HG03039 (cell line): ENCODE measurements at regions not wholly inside any gene's neighbourhood (a gene's known extent, or its start where the extent isn't known, plus 50 kb on each side); places are given as distances from the start of the nearest gene placed in this dataset.
A peak's percentile ranks its signal among the peaks of the same experiment; 100 is the strongest.
"Not testable (repeated sequence)": the region's sequence is repeated elsewhere in the genome, so short reads cannot be mapped to it uniquely, and the experiment has no call there.

Experiments
- ATAC-seq: cut with Tn5 transposase; IDR thresholded peaks from one replicate; pipeline ENCODE4 v1.9.1; 2021; ENCODE audit warnings: mild to moderate bottlenecking, moderate library complexity; ENCODE audit not compliant: unreplicated experiment

DNA sequence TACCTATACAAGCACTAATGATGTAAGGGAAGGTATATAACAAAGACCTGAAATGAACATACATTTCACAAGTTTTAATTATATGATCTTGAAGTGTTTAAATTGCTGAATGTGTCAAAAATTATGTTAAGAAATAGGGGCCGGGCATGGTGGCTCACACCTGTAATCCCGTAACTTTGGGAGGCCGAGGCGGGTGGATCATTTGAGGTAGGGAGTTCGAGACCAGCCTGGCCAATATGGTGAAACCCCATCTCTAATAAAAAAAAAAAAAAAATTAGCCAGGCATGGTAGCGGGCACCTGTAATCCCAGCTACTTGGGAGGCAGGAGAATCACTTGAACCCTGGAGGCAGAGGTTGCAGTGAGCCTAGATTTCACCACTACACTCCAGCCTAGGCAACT, 537.4 kb upstream of the STEAP1 start:
- not testable (repeated sequence) for ATAC-seq

GRCh38 chr7:89618274-89618673, 536.0 kb upstream of the STEAP1 start:
- no peak for ATAC-seq

- ATAC-seq: no peak
Observed at GRCh38 chr7:89621925-89622641, 532.2 kb upstream of the STEAP1 start.

DNA sequence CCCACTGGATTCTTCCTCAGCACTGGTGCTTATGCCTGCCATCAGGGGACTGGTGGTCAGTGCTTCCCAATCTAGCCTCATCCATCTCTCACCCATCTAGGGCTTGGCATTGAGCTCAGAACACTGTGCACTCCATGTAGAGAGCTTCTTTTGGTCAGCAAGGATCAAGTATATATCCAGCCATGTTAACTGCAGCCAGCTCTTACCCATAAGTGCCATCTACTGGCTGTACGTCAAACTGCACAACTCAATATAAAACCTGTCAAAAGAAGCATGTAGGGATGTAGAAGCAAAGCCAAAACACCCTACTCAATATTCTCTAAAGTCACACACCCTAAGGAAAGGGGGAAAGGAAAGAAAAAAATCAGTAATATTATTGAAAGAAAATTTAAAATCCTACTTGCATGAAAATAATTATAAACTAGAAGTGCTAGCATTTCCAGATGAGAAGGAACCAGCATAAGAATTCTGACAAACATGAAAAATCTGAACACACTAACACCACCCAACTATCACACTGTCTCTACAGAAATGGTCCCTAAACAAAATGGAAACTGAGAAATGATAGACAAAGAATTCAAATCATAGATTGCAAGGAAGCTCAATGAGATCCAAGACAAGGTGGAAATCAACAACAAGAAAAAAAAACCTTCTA, 531.1 kb upstream of the STEAP1 start:
- ATAC-seq: peak; percentile 94

DNA sequence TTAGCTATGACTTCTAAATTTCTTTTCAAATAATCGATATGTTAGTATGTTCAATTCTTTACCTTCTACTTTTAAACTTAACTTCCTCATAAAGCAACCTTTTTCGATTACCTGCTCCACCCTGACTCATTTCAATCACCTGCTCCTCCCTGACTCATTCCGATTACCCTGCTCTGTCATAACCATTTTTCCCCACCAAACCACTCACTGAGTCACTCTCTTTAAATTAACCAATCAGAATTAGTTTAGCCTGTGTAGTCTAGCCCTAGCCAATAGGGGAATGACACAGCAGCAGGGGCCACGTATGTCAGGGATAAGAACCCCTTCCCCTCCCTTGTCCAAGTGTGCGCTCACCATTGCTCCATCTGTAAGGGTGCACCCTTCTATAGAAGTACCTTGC, 530.1 kb upstream of the STEAP1 start:
- not testable (repeated sequence) for ATAC-seq

- no peak for ATAC-seq
Observed at GRCh38 chr7:89648509-89648908, 505.8 kb upstream of the STEAP1 start.

GRCh38 chr7:89655946-89656345, 498.3 kb upstream of the STEAP1 start:
- no peak for ATAC-seq

GRCh38 chr7:89661876-89662275, 492.4 kb upstream of the STEAP1 start:
- no peak for ATAC-seq

- no peak for ATAC-seq
Observed at GRCh38 chr7:89666136-89666835, 488.0 kb upstream of the STEAP1 start.

DNA sequence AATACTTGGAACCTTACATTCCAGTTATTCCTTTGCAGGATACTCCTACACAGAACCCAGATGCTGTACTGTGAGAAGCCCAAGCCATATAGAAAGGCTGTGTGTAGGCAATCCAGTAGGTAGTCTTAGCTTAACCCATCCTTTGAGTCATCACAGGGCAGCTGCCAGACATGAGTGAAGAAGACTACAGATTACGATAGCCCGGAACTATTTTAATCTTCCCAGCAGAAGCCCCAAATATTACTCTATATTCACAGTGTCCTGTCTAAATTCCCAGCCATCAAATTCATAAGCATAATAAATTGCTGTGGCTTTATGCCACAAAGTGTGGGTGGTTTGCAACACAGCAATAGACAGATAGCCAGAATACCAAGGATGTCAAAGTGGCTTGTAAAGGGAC, 474.1 kb upstream of the STEAP1 start:
- ATAC-seq: no peak

GRCh38 chr7:89681448-89681847, 472.8 kb upstream of the STEAP1 start:
- no peak for ATAC-seq

GRCh38 chr7:89685287-89685686, 469.0 kb upstream of the STEAP1 start:
- ATAC-seq: no peak

DNA sequence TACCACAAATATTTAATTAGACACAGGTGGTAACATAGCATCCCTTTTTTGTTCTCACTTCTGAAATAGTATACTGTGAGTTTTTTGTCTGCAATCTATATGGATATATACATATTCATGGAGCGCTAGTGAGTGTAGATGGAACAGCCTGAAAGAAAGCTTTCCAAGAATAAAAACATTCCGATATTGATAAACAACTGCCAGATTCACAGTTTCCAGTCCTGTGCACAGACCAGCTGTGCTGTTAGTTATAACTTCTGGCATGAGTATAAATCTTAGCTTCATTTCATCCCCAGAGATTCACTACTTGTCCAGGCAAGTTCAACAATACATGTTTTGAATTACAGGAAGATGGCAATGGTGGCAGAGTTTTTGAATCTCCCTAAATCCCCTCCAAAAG, 467.1 kb upstream of the STEAP1 start:
- no peak for ATAC-seq

DNA sequence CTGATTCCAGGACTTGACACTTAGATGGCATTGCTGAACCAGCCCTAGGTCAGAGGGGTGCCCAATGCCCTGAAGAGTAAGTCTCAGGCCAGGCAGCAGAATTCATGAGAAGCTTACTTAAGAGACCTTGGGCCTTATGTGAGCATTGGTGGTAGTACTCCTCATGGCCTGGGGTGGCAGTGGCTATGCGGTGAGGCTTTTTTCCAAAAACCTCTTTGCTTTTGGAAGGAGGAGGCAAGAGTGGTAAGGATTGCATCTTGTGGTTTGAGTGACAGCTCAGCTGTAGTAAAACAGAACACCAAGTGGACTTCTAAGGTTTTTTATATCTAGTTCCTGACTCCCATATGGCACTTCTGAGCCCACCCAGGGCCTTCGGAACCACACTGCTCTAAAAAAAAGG, 459.0 kb upstream of the STEAP1 start:
- no peak for ATAC-seq

DNA sequence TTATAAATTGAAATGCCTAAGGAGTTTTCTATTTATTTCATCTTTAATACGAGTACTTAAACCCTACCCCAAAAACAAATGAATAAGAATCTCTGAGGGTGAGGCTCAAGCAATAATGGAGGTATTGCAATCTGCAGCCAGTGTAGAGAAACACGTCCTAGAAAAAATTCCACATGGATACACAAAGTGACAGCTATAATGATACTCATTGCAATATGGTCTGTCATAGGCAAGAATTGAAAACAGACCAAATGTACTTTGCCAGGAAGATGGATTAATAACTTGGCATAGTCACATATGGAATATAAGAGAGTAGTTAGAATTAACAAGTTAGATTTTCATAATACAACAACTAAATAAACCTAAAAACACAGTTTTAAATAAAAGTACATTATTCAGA, 440.1 kb upstream of the STEAP1 start:
- no peak for ATAC-seq

DNA sequence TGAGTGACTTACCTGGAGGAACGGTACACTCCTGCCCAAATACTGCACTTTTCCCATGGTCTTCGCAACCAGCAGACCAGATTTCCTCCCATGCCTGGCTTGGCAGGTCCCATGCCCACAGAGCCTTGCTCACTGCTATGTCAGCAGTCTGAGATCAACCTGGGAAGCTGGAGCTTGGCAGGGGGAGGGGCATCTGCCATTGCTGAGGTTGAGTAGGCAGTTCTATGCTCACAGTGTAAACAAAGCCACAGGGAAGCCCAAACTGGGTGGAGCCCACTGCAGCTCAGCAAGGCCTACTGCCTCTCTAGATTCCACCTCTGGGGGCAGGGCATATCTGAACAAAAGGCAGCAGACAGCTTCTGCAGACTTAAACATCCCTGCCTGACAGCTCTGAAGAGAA, 435.3 kb upstream of the STEAP1 start:
- ATAC-seq: not testable (repeated sequence)

DNA sequence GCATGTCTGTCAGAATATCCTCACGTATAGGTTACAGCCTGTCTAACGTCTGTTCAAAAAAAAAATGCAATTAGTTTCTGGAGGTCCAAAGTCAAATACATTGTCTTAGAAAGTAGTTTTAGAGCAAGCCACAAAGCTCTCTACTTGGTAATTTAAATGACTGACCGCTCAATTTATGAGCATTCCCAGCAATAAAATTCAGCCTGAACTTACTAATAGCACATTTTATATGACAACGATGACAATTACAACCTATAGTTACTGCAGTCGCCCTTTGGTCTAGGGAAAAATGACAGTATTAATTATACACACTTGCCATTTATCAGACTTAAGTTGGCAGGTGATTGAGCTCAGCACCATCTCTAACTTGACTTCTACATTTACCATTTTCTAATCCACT, 425.8 kb upstream of the STEAP1 start:
- ATAC-seq: no peak

- ATAC-seq: no peak
Observed at GRCh38 chr7:89731751-89732445, 422.4 kb upstream of the STEAP1 start.

- ATAC-seq: no peak
Observed at GRCh38 chr7:89738549-89738948, 415.7 kb upstream of the STEAP1 start.

DNA sequence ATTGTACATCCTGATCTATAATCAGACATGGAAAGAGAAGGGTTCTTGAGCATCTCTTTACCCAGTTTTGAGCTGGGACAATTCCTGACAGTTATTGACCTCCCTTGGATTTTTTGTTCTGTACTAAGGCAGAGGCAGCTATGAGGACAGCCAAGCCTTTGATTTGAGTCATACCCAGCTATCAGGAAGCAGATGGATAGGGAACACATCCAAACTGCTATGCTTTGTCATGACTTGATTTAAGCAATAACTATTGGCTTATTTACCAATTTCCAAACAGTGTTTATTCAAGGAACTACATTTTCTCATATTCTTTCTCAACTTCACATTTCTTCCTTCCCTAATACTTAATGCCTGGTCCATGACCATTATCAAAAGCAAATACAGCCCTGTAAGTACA, 396.4 kb upstream of the STEAP1 start:
- no peak for ATAC-seq

GRCh38 chr7:89760690-89761089, 393.6 kb upstream of the STEAP1 start:
- no peak for ATAC-seq

DNA sequence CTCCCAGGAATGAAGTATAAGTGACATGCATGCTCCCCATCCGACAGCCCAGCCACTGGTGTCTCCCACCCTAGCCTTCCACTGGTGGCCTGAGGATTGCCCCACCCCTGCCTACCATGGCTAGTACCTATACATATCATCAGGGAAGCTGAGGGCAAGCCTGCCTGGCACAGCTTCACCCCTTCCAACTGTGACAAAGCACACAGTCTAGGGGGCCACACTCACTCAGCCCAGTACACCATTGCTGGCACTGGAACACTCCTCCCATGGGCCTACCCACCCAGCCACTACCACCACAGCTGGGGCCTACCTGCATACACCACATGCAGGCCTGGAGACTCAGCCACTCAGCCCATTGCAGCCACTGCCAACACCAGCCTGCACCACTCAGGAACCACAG, 393.1 kb upstream of the STEAP1 start:
- no peak for ATAC-seq
